HG03457 (cell line): ENCODE measurements at regions not wholly inside any gene's neighbourhood (a gene's known extent, or its start where the extent isn't known, plus 50 kb on each side); places are given as distances from the start of the nearest gene placed in this dataset.

ENCODE experiments used
- ATAC-seq: cut with Tn5 transposase; IDR thresholded peaks from one replicate; pipeline ENCODE4 v1.9.1; 2021; ENCODE audit warnings: moderate number of reproducible peaks; ENCODE audit not compliant: unreplicated experiment

- no peak for ATAC-seq
Measured at GRCh38 chr3:189554868-189555557, 76.2 kb upstream of the TP63 start.

GRCh38 chr3:189555558-189555881, 75.7 kb upstream of the TP63 start:
- no peak for ATAC-seq

GRCh38 chr3:189557824-189558223, 73.4 kb upstream of the TP63 start:
- no peak for ATAC-seq

GRCh38 chr3:189561256-189561655, 69.9 kb upstream of the TP63 start:
- no peak for ATAC-seq

GRCh38 chr3:189563853-189564563, 67.2 kb upstream of the TP63 start:
- peak; percentile 78 for ATAC-seq

- ATAC-seq: no peak
Measured at GRCh38 chr3:189566550-189567130, 64.5 kb upstream of the TP63 start.

- no peak for ATAC-seq
Measured at GRCh38 chr3:189567322-189567721, 63.9 kb upstream of the TP63 start.

GRCh38 chr3:189567766-189568420, 63.3 kb upstream of the TP63 start:
- peak; percentile 37 for ATAC-seq

GRCh38 chr3:189568961-189569360, 62.2 kb upstream of the TP63 start:
- no peak for ATAC-seq

- ATAC-seq: no peak
Measured at GRCh38 chr3:189569473-189569872, 61.7 kb upstream of the TP63 start.

GRCh38 chr3:189570916-189571315, 60.3 kb upstream of the TP63 start:
- no peak for ATAC-seq

GRCh38 chr3:189572249-189572648, 58.9 kb upstream of the TP63 start:
- no peak for ATAC-seq

- no peak for ATAC-seq
Measured at GRCh38 chr3:189573004-189573403, 58.2 kb upstream of the TP63 start.

GRCh38 chr3:189576486-189576885, 54.7 kb upstream of the TP63 start:
- ATAC-seq: no peak

- no peak for ATAC-seq
Measured at GRCh38 chr3:189577050-189577951, 53.9 kb upstream of the TP63 start.

GRCh38 chr3:189580190-189580589, 51.0 kb upstream of the TP63 start:
- no peak for ATAC-seq
